BE2C (cell line): ENCODE measurements at regions not wholly inside any gene's neighbourhood (a gene's known extent, or its start where the extent isn't known, plus 50 kb on each side); places are given as distances from the start of the nearest gene placed in this dataset.

Experiments
- DNase-seq: peaks from one replicate; pipeline ENCODE4 v3.0.0-alpha.2; 2020
- H3K27me3 ChIP-seq: fragments of 250-450 bp; sonication (Bioruptor Pico); 2 replicates; pipeline ENCODE4 v1.5.1; 2020; ENCODE audit warnings: mild to moderate bottlenecking
- H3K36me3 ChIP-seq: fragments of 250-450 bp; sonication (Bioruptor Pico); 2 replicates; pipeline ENCODE4 v1.5.1; 2020; ENCODE audit warnings: mild to moderate bottlenecking
- H3K4me1 ChIP-seq: fragments of 250-450 bp; sonication (Bioruptor Pico); 2 replicates; pipeline ENCODE4 v1.5.1; 2020
- H3K4me3 ChIP-seq: 2 replicates; pipeline ENCODE4 v1.5.1; 2011; ENCODE audit warnings: low read depth, low read length
- H3K9me3 ChIP-seq: fragments of 250-450 bp; sonication (Bioruptor Pico); 2 replicates; pipeline ENCODE4 v1.5.1; 2020
- TF ChIP-seq, protein P1 (sequence below): IDR thresholded peaks from 2 replicates; pipeline ENCODE4 v1.5.1; 2012; ENCODE audit warnings: mild to moderate bottlenecking, low read depth, low read length

DNA sequence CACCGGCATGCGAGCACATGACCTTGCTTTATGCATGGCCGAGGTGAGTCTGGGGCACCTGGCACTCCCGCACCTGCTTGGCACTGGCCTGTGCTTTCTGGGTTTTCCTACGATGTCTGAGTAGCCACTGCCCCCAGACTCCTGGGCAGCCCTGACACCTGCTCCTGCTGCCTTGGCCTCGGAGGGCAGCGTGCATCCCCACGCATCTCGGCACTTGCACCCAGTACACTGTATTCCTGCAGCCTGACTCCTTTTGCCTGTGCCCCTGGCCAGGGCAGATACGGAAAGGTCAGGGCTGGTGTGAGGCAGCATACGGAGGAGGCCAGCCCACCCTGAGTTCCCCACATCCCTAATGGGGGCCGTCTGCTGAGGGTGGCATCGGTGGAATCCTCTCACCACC, 340.6 kb downstream of the TEX29 start:
- no peaks in the 10 kb centered on the region for H3K36me3 ChIP-seq
- H3K4me1 ChIP-seq, result no peaks in the 10 kb centered on the region
- no peak overlapping the region for H3K4me3 ChIP-seq
- no peaks in the 10 kb centered on the region for H3K9me3 ChIP-seq
- DNase-seq, result no peak
- TF ChIP-seq, protein P1, sequence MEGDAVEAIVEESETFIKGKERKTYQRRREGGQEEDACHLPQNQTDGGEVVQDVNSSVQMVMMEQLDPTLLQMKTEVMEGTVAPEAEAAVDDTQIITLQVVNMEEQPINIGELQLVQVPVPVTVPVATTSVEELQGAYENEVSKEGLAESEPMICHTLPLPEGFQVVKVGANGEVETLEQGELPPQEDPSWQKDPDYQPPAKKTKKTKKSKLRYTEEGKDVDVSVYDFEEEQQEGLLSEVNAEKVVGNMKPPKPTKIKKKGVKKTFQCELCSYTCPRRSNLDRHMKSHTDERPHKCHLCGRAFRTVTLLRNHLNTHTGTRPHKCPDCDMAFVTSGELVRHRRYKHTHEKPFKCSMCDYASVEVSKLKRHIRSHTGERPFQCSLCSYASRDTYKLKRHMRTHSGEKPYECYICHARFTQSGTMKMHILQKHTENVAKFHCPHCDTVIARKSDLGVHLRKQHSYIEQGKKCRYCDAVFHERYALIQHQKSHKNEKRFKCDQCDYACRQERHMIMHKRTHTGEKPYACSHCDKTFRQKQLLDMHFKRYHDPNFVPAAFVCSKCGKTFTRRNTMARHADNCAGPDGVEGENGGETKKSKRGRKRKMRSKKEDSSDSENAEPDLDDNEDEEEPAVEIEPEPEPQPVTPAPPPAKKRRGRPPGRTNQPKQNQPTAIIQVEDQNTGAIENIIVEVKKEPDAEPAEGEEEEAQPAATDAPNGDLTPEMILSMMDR, result no peak
- H3K27me3 ChIP-seq, result peaks cover 8% of the 10 kb centered on the region; the same call in 1 of the 2 replicates

DNA sequence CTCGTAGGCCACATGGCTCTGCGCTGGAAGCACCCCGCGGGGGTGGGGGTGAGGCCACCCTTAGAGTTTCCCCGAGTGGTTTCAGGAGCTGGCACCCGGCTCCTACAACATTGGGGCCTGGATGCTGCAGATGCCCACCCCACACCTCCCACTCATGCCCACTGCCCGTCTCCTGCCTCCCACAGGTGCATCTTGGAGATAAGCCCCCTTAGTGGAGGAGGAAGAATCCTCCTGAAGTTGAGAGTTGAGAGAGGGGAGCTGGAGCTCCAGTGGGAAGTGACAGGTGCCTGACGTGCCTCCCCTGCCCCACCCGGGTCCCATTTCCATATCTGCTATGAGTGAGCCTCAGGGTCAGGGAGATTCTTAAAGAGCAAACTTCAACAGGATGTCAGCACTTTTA, 341.3 kb downstream of the TEX29 start:
- TF ChIP-seq, protein P1, result no peak
- H3K36me3 ChIP-seq, result no peaks in the 10 kb centered on the region
- peaks cover 8% of the 10 kb centered on the region; the same call in 1 of the 2 replicates for H3K27me3 ChIP-seq
- H3K4me1 ChIP-seq, result no peaks in the 10 kb centered on the region
- no peak overlapping the region for H3K4me3 ChIP-seq
- no peak for DNase-seq
- no peaks in the 10 kb centered on the region for H3K9me3 ChIP-seq

DNA sequence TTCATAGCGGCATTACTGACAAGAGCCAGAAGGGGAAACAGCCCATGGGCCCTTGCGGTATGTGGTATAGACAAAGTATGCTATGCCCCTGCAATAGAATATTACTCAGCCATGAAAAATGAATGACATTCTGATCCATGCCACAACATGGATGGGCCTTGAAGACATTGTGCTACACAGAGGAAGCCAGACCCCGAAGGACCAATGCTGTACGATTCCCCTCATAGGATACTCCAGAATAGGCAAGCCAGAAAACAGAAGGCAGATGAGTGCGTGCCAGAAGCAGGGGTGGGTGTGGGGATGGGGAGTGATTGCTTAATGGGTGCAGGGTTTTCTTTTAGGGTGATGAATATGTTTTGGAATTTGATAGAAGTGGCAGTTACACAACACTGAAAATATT, 342.0 kb downstream of the TEX29 start:
- DNase-seq, result no peak
- TF ChIP-seq, protein P1, result no peak
- Histone ChIP-seq H3K36me3 (no peaks in the 10 kb centered on the region), H3K4me1 (no peaks in the 10 kb centered on the region), H3K4me3 (no peak overlapping the region), H3K9me3 (no peaks in the 10 kb centered on the region), H3K27me3 (peaks cover 8% of the 10 kb centered on the region; the same call in 1 of the 2 replicates)

DNA sequence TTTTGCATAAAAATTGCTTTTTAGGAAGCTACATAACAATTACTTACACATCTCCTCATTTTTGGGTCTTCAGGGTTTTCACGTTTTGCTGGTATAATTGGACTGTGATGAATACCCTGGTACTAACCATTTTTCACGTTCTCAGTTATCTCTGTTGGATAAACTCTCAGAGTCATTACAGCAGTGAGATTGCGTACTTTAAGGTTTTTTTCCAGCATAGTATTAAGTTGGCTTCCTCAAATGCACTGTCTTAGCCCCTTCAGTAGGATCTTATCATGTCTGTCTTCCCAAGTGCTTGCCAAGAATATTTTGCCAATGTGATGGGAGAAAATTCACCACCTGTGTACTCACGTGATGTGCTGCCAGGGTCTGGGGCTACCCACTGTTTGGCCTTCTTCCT, 342.5 kb downstream of the TEX29 start:
- Histone ChIP-seq H3K4me3 (no peak overlapping the region), H3K9me3 (no peaks in the 10 kb centered on the region), H3K4me1 (no peaks in the 10 kb centered on the region), H3K36me3 (no peaks in the 10 kb centered on the region), H3K27me3 (peaks cover 8% of the 10 kb centered on the region; the same call in 1 of the 2 replicates)
- no peak for DNase-seq
- TF ChIP-seq, protein P1, result no peak

DNA sequence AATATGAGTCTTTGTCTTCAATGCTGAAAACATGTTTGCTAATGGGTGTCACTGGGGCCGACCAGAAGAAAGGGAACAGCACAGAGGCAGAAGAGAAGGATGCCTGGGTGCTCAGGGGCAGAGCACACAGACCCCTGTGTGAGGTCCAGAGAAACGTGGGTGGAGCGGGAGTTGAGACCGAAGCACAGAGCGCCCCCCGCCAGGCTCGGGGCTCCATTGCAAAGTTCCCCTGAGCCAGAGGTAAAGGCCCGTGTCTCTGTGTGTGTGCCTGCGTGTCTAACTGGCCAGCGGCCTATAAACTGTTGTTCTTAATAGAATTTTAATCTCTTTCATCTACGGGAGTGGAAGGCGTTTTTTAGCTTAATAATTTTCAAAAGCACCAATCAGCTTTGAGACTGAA, 343.1 kb downstream of the TEX29 start:
- Histone ChIP-seq H3K9me3 (no peaks in the 10 kb centered on the region), H3K4me3 (no peak overlapping the region), H3K4me1 (no peaks in the 10 kb centered on the region), H3K27me3 (peaks cover 2% of the 10 kb centered on the region; the same call in 1 of the 2 replicates), H3K36me3 (no peaks in the 10 kb centered on the region)
- TF ChIP-seq, protein P1, result no peak
- no peak for DNase-seq

DNA sequence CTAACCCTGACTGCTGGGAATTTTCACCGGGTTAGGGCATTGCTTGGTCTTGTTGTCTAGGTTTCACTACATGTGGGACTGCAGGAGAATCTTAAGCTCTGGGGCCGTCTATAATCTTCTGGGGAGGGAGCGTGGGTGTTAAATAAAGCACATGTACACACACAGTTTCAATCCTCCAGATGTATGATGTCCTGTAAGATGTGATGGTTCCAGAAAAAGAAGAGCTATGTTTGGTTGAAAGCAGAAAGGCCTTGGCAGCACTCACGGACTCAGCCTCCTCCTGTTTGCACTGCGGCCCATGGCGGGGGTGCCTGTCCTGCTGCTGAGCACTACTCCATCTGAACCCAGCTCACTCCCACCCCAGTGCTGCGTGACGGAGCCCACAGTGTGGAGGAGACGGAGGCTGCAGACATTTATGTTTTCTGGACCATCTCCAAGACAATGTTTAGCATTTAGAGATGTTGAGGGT, 343.5 kb downstream of the TEX29 start:
- H3K36me3 ChIP-seq, result no peaks in the 10 kb centered on the region
- no peak overlapping the region for H3K4me3 ChIP-seq
- TF ChIP-seq, protein P1, result no peak
- H3K4me1 ChIP-seq, result no peaks in the 10 kb centered on the region
- H3K27me3 ChIP-seq, result peaks cover 2% of the 10 kb centered on the region; the same call in 1 of the 2 replicates
- DNase-seq, result no peak
- H3K9me3 ChIP-seq, result no peaks in the 10 kb centered on the region
